ENCODE measurements at regions not wholly inside any gene's neighbourhood (a gene's known extent, or its start where the extent isn't known, plus 50 kb on each side); places are given as distances from the start of the nearest gene placed in this dataset.

DNA sequence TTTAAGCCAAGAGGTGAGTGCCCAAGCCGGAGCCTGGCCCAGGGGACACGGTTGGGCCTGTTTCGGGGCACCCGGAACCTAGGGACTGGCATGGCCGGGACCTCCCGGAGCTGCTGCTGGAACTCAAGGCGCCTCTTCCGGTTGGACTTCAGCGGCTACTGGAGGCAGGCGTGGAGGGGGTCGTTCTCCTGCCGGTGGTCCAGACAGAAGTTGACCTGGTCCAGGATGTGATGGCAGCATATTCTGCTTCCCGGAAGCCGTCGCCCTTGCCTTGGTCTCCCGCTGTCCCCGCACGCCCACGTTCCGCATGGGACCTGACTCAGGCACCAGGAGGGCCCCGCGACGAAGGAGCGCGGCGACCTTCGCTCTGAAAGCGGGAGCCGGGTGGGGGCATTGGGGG is 240.8 kb downstream of the FOXA2 start:
- no peak for TF ChIP-seq ZNF17 (CRISPR knock-in tag; IDR thresholded peaks at IDR 0.05)
- TF ChIP-seq, protein P1, sequence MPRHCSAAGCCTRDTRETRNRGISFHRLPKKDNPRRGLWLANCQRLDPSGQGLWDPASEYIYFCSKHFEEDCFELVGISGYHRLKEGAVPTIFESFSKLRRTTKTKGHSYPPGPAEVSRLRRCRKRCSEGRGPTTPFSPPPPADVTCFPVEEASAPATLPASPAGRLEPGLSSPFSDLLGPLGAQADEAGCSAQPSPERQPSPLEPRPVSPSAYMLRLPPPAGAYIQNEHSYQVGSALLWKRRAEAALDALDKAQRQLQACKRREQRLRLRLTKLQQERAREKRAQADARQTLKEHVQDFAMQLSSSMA (CRISPR knock-in tag; IDR thresholded peaks at IDR 0.05): no peak
- TF ChIP-seq SUZ12 (IDR thresholded peaks at IDR 0.05; ENCODE audit: low read depth, low read length): no peak
- TF ChIP-seq, protein P2, sequence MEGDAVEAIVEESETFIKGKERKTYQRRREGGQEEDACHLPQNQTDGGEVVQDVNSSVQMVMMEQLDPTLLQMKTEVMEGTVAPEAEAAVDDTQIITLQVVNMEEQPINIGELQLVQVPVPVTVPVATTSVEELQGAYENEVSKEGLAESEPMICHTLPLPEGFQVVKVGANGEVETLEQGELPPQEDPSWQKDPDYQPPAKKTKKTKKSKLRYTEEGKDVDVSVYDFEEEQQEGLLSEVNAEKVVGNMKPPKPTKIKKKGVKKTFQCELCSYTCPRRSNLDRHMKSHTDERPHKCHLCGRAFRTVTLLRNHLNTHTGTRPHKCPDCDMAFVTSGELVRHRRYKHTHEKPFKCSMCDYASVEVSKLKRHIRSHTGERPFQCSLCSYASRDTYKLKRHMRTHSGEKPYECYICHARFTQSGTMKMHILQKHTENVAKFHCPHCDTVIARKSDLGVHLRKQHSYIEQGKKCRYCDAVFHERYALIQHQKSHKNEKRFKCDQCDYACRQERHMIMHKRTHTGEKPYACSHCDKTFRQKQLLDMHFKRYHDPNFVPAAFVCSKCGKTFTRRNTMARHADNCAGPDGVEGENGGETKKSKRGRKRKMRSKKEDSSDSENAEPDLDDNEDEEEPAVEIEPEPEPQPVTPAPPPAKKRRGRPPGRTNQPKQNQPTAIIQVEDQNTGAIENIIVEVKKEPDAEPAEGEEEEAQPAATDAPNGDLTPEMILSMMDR (CRISPR knock-in tag; IDR thresholded peaks at IDR 0.05): no peak
- TF ChIP-seq MATR3 (CRISPR knock-in tag; IDR thresholded peaks at IDR 0.05): no peak
- no peak for TF ChIP-seq ZNF224 (CRISPR knock-in tag; IDR thresholded peaks at IDR 0.05)
- no peak for TF ChIP-seq GABPB1 (CRISPR knock-in tag; IDR thresholded peaks at IDR 0.05)
- no peak for TF ChIP-seq HCFC1 (IDR thresholded peaks at IDR 0.05; ENCODE audit: low read depth, low read length)
- no peak for TF ChIP-seq EED (CRISPR knock-in tag; IDR thresholded peaks at IDR 0.05)
- no peak for TF ChIP-seq ZNF207 (IDR thresholded peaks at IDR 0.05; ENCODE audit: borderline replicate concordance)
- TF ChIP-seq POLR2AphosphoS5 (IDR thresholded peaks at IDR 0.05; ENCODE audit: low read depth, low read length): no peak
- no peak for TF ChIP-seq KMT2B (CRISPR knock-in tag; IDR thresholded peaks at IDR 0.05)
- TF ChIP-seq, protein P3, sequence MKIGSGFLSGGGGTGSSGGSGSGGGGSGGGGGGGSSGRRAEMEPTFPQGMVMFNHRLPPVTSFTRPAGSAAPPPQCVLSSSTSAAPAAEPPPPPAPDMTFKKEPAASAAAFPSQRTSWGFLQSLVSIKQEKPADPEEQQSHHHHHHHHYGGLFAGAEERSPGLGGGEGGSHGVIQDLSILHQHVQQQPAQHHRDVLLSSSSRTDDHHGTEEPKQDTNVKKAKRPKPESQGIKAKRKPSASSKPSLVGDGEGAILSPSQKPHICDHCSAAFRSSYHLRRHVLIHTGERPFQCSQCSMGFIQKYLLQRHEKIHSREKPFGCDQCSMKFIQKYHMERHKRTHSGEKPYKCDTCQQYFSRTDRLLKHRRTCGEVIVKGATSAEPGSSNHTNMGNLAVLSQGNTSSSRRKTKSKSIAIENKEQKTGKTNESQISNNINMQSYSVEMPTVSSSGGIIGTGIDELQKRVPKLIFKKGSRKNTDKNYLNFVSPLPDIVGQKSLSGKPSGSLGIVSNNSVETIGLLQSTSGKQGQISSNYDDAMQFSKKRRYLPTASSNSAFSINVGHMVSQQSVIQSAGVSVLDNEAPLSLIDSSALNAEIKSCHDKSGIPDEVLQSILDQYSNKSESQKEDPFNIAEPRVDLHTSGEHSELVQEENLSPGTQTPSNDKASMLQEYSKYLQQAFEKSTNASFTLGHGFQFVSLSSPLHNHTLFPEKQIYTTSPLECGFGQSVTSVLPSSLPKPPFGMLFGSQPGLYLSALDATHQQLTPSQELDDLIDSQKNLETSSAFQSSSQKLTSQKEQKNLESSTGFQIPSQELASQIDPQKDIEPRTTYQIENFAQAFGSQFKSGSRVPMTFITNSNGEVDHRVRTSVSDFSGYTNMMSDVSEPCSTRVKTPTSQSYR (CRISPR knock-in tag; IDR thresholded peaks at IDR 0.05; ENCODE audit: borderline replicate concordance): no peak
- TF ChIP-seq SIX4 (CRISPR knock-in tag; IDR thresholded peaks at IDR 0.05): no peak

All from HepG2 (cell line).